ENCODE measurements at regions not wholly inside any gene's neighbourhood (a gene's known extent, or its start where the extent isn't known, plus 50 kb on each side); places are given as distances from the start of the nearest gene placed in this dataset.

- TF ChIP-seq CTCF (IDR thresholded peaks at IDR 0.05), result no peak
- TF ChIP-seq POLR2AphosphoS5 (IDR thresholded peaks at IDR 0.05), result no peak
These were observed 102.0 kb upstream of the MED13 start for GRCh38 chr17:62167076-62167475.

Measured in stomach (tissue), 4 donors.